Erythroblast (primary cell): ENCODE measurements at regions not wholly inside any gene's neighbourhood (a gene's known extent, or its start where the extent isn't known, plus 50 kb on each side); places are given as distances from the start of the nearest gene placed in this dataset.

ENCODE experiments used
- GATA1 ChIP-seq: IDR thresholded peaks from 2 replicates; pipeline ENCODE4 v1.6.1; 2011; ENCODE audit warnings: low read depth, mild to moderate bottlenecking, control low read depth, low read length, moderate library complexity
- POLR2A ChIP-seq: IDR thresholded peaks from 2 replicates; pipeline ENCODE4 v1.6.1; 2011; ENCODE audit warnings: mild to moderate bottlenecking, low read length

DNA sequence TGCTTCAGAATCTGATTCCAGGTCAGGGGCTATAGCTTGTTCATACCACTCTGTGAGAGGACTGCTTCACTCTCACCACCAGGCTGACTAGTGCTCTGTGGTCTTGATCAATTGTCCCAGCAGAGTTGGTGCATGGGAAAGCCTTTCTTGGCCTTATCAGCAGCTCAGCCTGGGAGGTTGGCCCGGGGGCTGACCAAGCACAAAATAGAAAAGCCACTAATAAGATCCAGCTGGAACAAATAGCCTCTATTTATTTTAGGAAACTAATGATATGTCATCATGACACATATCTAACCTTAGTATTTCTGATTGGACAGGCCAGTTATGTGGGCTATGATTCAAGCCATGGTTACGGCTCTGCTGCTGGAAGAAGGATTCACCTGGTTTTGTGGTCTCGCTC, 134.2 kb downstream of the GDAP2 start:
- no peak for TF ChIP-seq POLR2A
- TF ChIP-seq GATA1: no peak
